ENCODE measurements at regions not wholly inside any gene's neighbourhood (a gene's known extent, or its start where the extent isn't known, plus 50 kb on each side); places are given as distances from the start of the nearest gene placed in this dataset.

DNA sequence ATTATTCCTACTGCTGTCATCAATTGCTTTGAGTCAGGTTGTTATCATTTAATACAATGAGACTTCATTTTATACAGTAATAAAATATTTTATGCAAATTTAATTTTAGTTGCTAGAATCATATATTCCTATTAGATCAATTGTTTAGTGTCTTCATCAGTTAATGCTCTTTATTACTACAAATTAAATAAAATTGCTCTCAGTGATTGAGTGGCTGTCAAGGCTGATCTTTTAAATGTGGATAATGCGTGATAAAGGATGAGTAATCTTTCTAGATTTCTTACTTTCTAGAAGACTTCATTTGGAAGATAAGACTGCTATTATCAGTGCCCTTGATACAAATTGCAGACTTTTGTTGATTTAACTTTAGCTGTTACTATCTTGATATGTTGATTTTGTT is 59.6 kb upstream of the CDH2 start:
- no peak overlapping the region for H2AFZ ChIP-seq (ENCODE audit: control insufficient read depth, low read length)
- H3K4me2 ChIP-seq (ENCODE audit: control insufficient read depth, extremely low read depth, insufficient read depth, low read depth, low read length): no peak overlapping the region
- no peaks in the 10 kb centered on the region for H3K9me1 ChIP-seq (ENCODE audit: control insufficient read depth, extremely low read depth, insufficient read depth, low read length)
- H3K79me2 ChIP-seq (ENCODE audit: control insufficient read depth, insufficient read depth, low read length): no peaks in the 10 kb centered on the region
- no peak overlapping the region for H3K4me3 ChIP-seq (ENCODE audit: control insufficient read depth in 2 of 3, extremely low read depth in 1 of 3, insufficient read depth in 2 of 3, low read depth in 1 of 3, low read length in 3 of 3)
- no peak overlapping the region for H3K27ac ChIP-seq (ENCODE audit: control insufficient read depth, insufficient read depth, low read length)
- no peaks in the 10 kb centered on the region for H3K27me3 ChIP-seq (ENCODE audit: control insufficient read depth, extremely low read depth, insufficient read depth, low read length)
- H3K9ac ChIP-seq (ENCODE audit: control insufficient read depth, extremely low read depth, insufficient read depth, low read length): no peak overlapping the region
- no peaks in the 10 kb centered on the region for H3K4me1 ChIP-seq (ENCODE audit: control insufficient read depth, extremely low read depth, insufficient read depth, low read length)
- DNase-seq (ENCODE audit: low read depth, low spot score) (no peak), FAIRE-seq (no peak)
- no peaks in the 10 kb centered on the region for H3K36me3 ChIP-seq (ENCODE audit: control insufficient read depth in 2 of 2, extremely low read depth in 1 of 2, insufficient read depth in 2 of 2, low read length in 2 of 2)
- no peaks in the 10 kb centered on the region for H4K20me1 ChIP-seq (ENCODE audit: control insufficient read depth, extremely low read depth, insufficient read depth, low read length)
- H3K9me3 ChIP-seq (ENCODE audit: control insufficient read depth, low read depth, low read length): no peaks in the 10 kb centered on the region
- dilution Hi-C loops (cut with MboI; ENCODE audit: extremely low pct_ligation_motif_present, low sequenced_read_pairs): no loop called here
- TF ChIP-seq EZH2 (IDR thresholded peaks at IDR 0.05; ENCODE audit: low read length): no peak
- TF ChIP-seq, protein P1, sequence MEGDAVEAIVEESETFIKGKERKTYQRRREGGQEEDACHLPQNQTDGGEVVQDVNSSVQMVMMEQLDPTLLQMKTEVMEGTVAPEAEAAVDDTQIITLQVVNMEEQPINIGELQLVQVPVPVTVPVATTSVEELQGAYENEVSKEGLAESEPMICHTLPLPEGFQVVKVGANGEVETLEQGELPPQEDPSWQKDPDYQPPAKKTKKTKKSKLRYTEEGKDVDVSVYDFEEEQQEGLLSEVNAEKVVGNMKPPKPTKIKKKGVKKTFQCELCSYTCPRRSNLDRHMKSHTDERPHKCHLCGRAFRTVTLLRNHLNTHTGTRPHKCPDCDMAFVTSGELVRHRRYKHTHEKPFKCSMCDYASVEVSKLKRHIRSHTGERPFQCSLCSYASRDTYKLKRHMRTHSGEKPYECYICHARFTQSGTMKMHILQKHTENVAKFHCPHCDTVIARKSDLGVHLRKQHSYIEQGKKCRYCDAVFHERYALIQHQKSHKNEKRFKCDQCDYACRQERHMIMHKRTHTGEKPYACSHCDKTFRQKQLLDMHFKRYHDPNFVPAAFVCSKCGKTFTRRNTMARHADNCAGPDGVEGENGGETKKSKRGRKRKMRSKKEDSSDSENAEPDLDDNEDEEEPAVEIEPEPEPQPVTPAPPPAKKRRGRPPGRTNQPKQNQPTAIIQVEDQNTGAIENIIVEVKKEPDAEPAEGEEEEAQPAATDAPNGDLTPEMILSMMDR (optimal IDR thresholded peaks at IDR 0.05 in 1 of 3, IDR thresholded peaks at IDR 0.05 in 1 of 3, conservative IDR thresholded peaks at IDR 0.05 in 1 of 3; ENCODE audit: extremely low read depth in 1 of 3, insufficient read depth in 2 of 3, low read length in 3 of 3): no peak

Small RNA genes in the stretch of these regions (small RNA-seq; reads per million reads assigned to genes)
- gene AC023932.1 (ENCODE audit: insufficient read length in 3 of 3, low read depth in 3 of 3, low replicate concordance in 1 of 3): 0 reads per million in 3 experiments
- gene AC105245.1 (ENCODE audit: insufficient read length in 3 of 3, low read depth in 3 of 3, low replicate concordance in 1 of 3): 0 reads per million in 3 experiments
- gene RNU6-408P (ENCODE audit: insufficient read length in 3 of 3, low read depth in 3 of 3, low replicate concordance in 1 of 3): 0 reads per million in 3 experiments

All from keratinocyte (primary cell).